CD14-positive monocyte (primary cell): ENCODE measurements at regions not wholly inside any gene's neighbourhood (a gene's known extent, or its start where the extent isn't known, plus 50 kb on each side); places are given as distances from the start of the nearest gene placed in this dataset.
"Not testable (repeated sequence)": the region's sequence is repeated elsewhere in the genome, so short reads cannot be mapped to it uniquely, and the experiment has no call there.

Experiments
- DNase-seq, 3 donors: peaks; one replicate each; pipeline ENCODE4 v3.0.0-alpha.2; 2011 to 2022
- H2AFZ ChIP-seq: 2 replicates; pipeline ENCODE4 v1.6.0; 2012; ENCODE audit warnings: mild to moderate bottlenecking, low read depth, low read length, inconsistent platforms; ENCODE audit not compliant: insufficient read depth, poor library complexity, severe bottlenecking
- H3K27ac ChIP-seq, 2 donors: 1 replicate in 1 of 2; 2 replicates in 1 of 2; pipeline ENCODE4 v1.5.1; 2012 to 2013; ENCODE audit warnings: low read length in 2 of 2, control low read depth in 1 of 2, inconsistent platforms in 1 of 2, low read depth in 1 of 2, mild to moderate bottlenecking in 1 of 2
- H3K27me3 ChIP-seq, 2 donors: one replicate each; pipeline versions ENCODE4 v1.6.0 to v1.6.1; 2011 to 2013; ENCODE audit warnings: low read length in 2 of 2; ENCODE audit not compliant: control insufficient read depth in 2 of 2, insufficient read depth in 2 of 2
- H3K36me3 ChIP-seq, 2 donors: replicated peaks in 1 of 2; 1 replicate in 1 of 2; 2 replicates in 1 of 2; pipeline versions ENCODE4 v1.5.1 to v1.6.1; 2012 to 2013; ENCODE audit warnings: low read length in 2 of 2, control low read depth in 1 of 2, inconsistent platforms in 1 of 2, mild to moderate bottlenecking in 1 of 2; ENCODE audit not compliant: insufficient read depth in 2 of 2, control insufficient read depth in 1 of 2
- H3K4me1 ChIP-seq, 2 donors: 1 replicate in 1 of 2; 2 replicates in 1 of 2; pipeline versions ENCODE4 v1.5.1 to v1.6.1; 2012 to 2013; ENCODE audit warnings: low read length in 2 of 2, control low read depth in 1 of 2, inconsistent platforms in 1 of 2, mild to moderate bottlenecking in 1 of 2, moderate library complexity in 1 of 2; ENCODE audit not compliant: insufficient read depth in 2 of 2, control insufficient read depth in 1 of 2
- H3K4me2 ChIP-seq: replicated peaks from 2 replicates; pipeline ENCODE3; 2012; ENCODE audit warnings: low read length, moderate library complexity, mild to moderate bottlenecking; ENCODE audit not compliant: poor library complexity, severe bottlenecking; ENCODE audit errors: extremely low read depth
- H3K4me3 ChIP-seq, 3 experiments: fragments of 200-600 bp in 1 of 3; sonication (generic) in 1 of 3; replicated peaks in 1 of 3; 1 replicate in 2 of 3; 2 replicates in 1 of 3; pipeline ENCODE4 v1.5.1; 2011 to 2013; ENCODE audit warnings: low read length in 3 of 3, mild to moderate bottlenecking in 3 of 3, control low read depth in 2 of 3, low read depth in 2 of 3, inconsistent platforms in 1 of 3, moderate library complexity in 1 of 3
- H3K79me2 ChIP-seq: 2 replicates; pipeline ENCODE4 v1.6.0; 2012; ENCODE audit warnings: mild to moderate bottlenecking, control low read depth, inconsistent platforms, low read length, moderate library complexity; ENCODE audit not compliant: insufficient read depth
- H3K9ac ChIP-seq: 2 replicates; pipeline ENCODE4 v1.6.0; 2017; ENCODE audit warnings: low read length, mild to moderate bottlenecking; ENCODE audit not compliant: insufficient read depth, poor library complexity, severe bottlenecking
- H3K9me3 ChIP-seq, 2 donors: replicated peaks in 1 of 2; 1 replicate in 1 of 2; 2 replicates in 1 of 2; pipeline versions ENCODE4 v1.5.1 to v1.6.1; 2012 to 2013; ENCODE audit warnings: low read length in 2 of 2, control low read depth in 1 of 2; ENCODE audit not compliant: control insufficient read depth in 1 of 2, insufficient read depth in 1 of 2
- H4K20me1 ChIP-seq: 2 replicates; pipeline ENCODE4 v1.6.0; 2012; ENCODE audit warnings: mild to moderate bottlenecking, low read length, control low read depth, moderate library complexity; ENCODE audit not compliant: insufficient read depth
- H3K27ac Mint-ChIP-seq, 7 donors: one replicate each; pipeline ENCODE4 v1.8.0; 2020; ENCODE audit warnings: mild to moderate bottlenecking in 7 of 7, mixed read lengths in 7 of 7, moderate library complexity in 6 of 7, inconsistent platforms in 2 of 7
- H3K27me3 Mint-ChIP-seq, 3 donors: one replicate each; pipeline ENCODE4 v1.8.0; 2021 to 2022; ENCODE audit warnings: low read depth in 3 of 3, mild to moderate bottlenecking in 3 of 3, mixed read lengths in 3 of 3, moderate library complexity in 3 of 3, inconsistent platforms in 1 of 3
- H3K36me3 Mint-ChIP-seq, 2 donors: one replicate each; pipeline ENCODE4 v1.8.0; 2020; ENCODE audit warnings: mixed read lengths in 2 of 2, inconsistent platforms in 1 of 2, mild to moderate bottlenecking in 1 of 2
- H3K4me1 Mint-ChIP-seq: one replicate; pipeline ENCODE4 v1.8.0; 2020; ENCODE audit warnings: mild to moderate bottlenecking, mixed read lengths
- H3K4me3 Mint-ChIP-seq, 2 donors: one replicate each; pipeline ENCODE4 v1.8.0; 2020; ENCODE audit warnings: mild to moderate bottlenecking in 2 of 2, mixed read lengths in 2 of 2, moderate library complexity in 1 of 2
- H3K9me3 Mint-ChIP-seq, 7 donors: one replicate each; pipeline ENCODE4 v1.8.0; 2020 to 2022; ENCODE audit warnings: mixed read lengths in 7 of 7, mild to moderate bottlenecking in 6 of 7, moderate library complexity in 6 of 7, inconsistent platforms in 2 of 7
- WGBS: methylation state at CpG from one replicate; pipeline ENCODE4 v1.1.5; 2013; ENCODE audit warnings: missing lambda C conversion rate; ENCODE audit not compliant: insufficient coverage; 5-methylcytosine and 5-hydroxymethylcytosine counted together
- intact Hi-C, 2 donors: fragments of 100-400 bp; cut with micrococcal nuclease; formaldehyde crosslinking; loops; one replicate each; pipeline versions ENCODE4 v1.15.0 to v1.15.1; 2023
- TF ChIP-seq, protein P1 (sequence below): fragments of 200-600 bp; IDR thresholded peaks from one replicate; pipeline ENCODE4 v1.8.0; 2022; ENCODE audit warnings: antibody characterized with exemption, mild to moderate bottlenecking

DNA sequence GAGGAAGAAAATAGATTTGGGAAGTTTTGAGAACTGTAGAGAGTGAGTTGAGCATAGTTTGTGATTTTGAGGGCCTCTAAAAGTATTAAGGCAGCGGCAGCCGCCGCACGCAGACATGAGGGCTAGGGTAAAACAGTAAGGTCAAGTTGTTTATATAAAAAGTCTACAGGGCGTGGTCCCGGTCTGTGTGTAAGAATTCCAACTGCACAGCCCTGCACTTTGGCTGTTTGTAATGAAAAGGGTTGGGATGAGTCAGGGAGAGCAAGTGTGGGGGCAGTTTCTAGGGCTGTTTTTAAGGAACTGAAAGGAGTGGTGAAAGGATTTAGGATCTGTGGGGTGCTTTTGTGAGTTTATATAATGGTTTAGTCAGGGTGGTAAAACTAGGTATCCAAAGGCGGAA, 55.0 kb downstream of the BEX3 start:
- Histone ChIP-seq H3K36me3 (no peaks in the 10 kb centered on the region), H3K79me2 (no peaks in the 10 kb centered on the region), H3K4me3 (no peak overlapping the region), H3K9ac (no peak overlapping the region), H3K9me3 (no peaks in the 10 kb centered on the region), H3K4me2 (no peak overlapping the region), H2AFZ (no peak overlapping the region), H3K27me3 (no peaks in the 10 kb centered on the region), H4K20me1 (no peaks in the 10 kb centered on the region), H3K27ac (no peak overlapping the region), H3K4me1 (no peaks in the 10 kb centered on the region)
- Mint-ChIP-seq H3K27ac (no peak overlapping the region), H3K36me3 (no peaks in the 10 kb centered on the region), H3K4me3 (no peak overlapping the region), H3K27me3 (peaks cover 0 to 3% (median 1%) of the 10 kb centered on the region in 3 donors), H3K9me3 (no peaks in the 10 kb centered on the region), H3K4me1 (no peaks in the 10 kb centered on the region)
- 97% methylated on average over 6 of the region's 7 CpGs for WGBS
- no peak for DNase-seq
- intact Hi-C loops: no loop called here
- TF ChIP-seq, protein P1, sequence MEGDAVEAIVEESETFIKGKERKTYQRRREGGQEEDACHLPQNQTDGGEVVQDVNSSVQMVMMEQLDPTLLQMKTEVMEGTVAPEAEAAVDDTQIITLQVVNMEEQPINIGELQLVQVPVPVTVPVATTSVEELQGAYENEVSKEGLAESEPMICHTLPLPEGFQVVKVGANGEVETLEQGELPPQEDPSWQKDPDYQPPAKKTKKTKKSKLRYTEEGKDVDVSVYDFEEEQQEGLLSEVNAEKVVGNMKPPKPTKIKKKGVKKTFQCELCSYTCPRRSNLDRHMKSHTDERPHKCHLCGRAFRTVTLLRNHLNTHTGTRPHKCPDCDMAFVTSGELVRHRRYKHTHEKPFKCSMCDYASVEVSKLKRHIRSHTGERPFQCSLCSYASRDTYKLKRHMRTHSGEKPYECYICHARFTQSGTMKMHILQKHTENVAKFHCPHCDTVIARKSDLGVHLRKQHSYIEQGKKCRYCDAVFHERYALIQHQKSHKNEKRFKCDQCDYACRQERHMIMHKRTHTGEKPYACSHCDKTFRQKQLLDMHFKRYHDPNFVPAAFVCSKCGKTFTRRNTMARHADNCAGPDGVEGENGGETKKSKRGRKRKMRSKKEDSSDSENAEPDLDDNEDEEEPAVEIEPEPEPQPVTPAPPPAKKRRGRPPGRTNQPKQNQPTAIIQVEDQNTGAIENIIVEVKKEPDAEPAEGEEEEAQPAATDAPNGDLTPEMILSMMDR: no peak

DNA sequence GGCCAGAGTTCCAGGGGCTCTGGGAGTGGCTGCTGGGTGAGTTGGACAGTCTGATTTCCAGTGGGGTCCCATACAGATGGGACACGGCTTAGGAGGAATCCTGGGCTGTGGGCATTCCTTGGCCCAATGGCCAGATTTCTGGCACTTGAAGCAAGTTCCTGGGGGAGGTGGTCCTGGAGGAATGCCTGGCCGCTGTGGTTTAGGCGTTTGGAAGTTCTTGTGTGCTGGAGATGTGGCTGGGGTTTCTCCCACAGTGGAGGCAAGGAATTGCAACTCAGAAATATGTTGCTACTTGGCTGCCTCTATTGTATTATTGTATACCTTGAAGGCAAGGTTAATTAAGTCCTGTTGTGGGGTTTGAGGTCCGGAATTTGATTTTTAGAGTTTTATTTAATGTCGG, 56.5 kb downstream of the BEX3 start:
- H4K20me1 ChIP-seq, H3K36me3 ChIP-seq, H2AFZ ChIP-seq, H3K27me3 ChIP-seq, DNase-seq, H3K9ac ChIP-seq, H3K27me3 Mint-ChIP-seq, H3K4me1 Mint-ChIP-seq, H3K4me3 Mint-ChIP-seq, H3K4me1 ChIP-seq, H3K9me3 ChIP-seq, H3K9me3 Mint-ChIP-seq, H3K27ac Mint-ChIP-seq, H3K4me2 ChIP-seq, H3K36me3 Mint-ChIP-seq, intact Hi-C loops, H3K4me3 ChIP-seq, H3K27ac ChIP-seq, H3K79me2 ChIP-seq: not testable (repeated sequence)
- WGBS: 100% methylated on average over 2 of the region's 5 CpGs
